ENCODE measurements at regions not wholly inside any gene's neighbourhood (a gene's known extent, or its start where the extent isn't known, plus 50 kb on each side); places are given as distances from the start of the nearest gene placed in this dataset.

DNA sequence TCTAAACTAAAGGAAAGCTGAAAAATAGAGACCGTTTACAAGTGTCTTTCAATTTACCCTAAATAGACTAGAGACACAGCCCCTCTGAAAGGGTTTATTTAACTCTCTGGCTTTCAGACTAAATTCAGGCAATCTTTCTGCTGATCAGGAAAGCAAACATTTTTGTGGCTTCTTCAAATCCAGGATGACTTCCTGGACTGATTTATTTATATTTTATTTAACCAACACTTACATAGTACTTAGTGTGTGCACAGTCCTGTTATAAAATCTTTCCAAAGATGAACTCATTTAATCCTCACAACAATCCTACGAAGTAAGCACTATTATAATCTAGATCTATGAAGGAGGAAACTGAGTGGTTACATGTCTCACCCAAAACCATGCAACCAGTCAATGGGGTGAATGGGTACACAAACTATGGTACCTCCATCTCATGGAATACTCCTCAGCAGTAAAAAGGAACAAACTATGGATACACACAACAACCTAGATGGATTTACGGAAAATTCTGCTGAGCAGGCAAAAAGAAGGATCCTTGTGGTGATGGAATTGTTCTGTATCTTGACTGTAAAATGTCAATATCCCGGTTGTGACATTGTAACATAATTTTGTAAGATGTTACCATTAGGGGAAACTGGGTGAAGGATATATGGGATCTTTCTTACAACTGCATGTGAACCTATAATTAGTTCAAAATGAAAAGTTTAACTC, 64.1 kb upstream of the MAMLD1 start:
- ChIA-PET CTCF (ENCODE audit: low intra/inter-chr PET ratio) (no interaction called here), POLR2A (no interaction called here)
- Histone ChIP-seq H3K9ac (ENCODE audit: insufficient read depth in 1 of 2, low read depth in 2 of 2, low read length in 2 of 2) (no peak overlapping the region), H3K27me3 (ENCODE audit: control insufficient read depth in 2 of 2, insufficient read depth in 2 of 2, low read length in 2 of 2) (no peaks in the 10 kb centered on the region), H3K79me2 (ENCODE audit: control insufficient read depth, insufficient read depth, low read length) (no peaks in the 10 kb centered on the region), H3K9me3 (replicated peaks; ENCODE audit: control insufficient read depth, insufficient read depth, low read depth, low read length) (no peaks in the 10 kb centered on the region), H4K20me1 (replicated peaks; ENCODE audit: control insufficient read depth, insufficient read depth, low read length) (no peaks in the 10 kb centered on the region), H3K36me3 (ENCODE audit: control insufficient read depth, insufficient read depth, low read length) (no peaks in the 10 kb centered on the region), H3K27ac (ENCODE audit: extremely low read depth, low read depth, low read length) (no peak overlapping the region), H2AFZ (ENCODE audit: low read depth, low read length) (no peak overlapping the region), H3K4me3 (no peak overlapping the region), H3K4me1 (replicated peaks in 1 of 2; ENCODE audit: control insufficient read depth in 2 of 2, insufficient read depth in 2 of 2, low read length in 2 of 2) (no peaks in the 10 kb centered on the region), H3K4me2 (ENCODE audit: insufficient read depth, low read length) (no peak overlapping the region), H3K9me1 (ENCODE audit: control insufficient read depth, insufficient read depth, low read length) (no peaks in the 10 kb centered on the region)
- ATAC-seq: no peak
- no TSS peak for BruUV-seq (replicated peaks)
- no peak for FAIRE-seq
- in situ Hi-C loops (cut with MboI): no loop called here
- intact Hi-C loops (cut with micrococcal nuclease): no loop called here
- 4% methylated on average over 4 of the region's 4 CpGs for WGBS (ENCODE audit: insufficient coverage, low coverage, missing lambda C conversion rate)
- DNase-seq (ENCODE audit: extremely low read depth in 1 of 4, low spot score in 3 of 4): no peak
- TF ChIP-seq, protein P1, sequence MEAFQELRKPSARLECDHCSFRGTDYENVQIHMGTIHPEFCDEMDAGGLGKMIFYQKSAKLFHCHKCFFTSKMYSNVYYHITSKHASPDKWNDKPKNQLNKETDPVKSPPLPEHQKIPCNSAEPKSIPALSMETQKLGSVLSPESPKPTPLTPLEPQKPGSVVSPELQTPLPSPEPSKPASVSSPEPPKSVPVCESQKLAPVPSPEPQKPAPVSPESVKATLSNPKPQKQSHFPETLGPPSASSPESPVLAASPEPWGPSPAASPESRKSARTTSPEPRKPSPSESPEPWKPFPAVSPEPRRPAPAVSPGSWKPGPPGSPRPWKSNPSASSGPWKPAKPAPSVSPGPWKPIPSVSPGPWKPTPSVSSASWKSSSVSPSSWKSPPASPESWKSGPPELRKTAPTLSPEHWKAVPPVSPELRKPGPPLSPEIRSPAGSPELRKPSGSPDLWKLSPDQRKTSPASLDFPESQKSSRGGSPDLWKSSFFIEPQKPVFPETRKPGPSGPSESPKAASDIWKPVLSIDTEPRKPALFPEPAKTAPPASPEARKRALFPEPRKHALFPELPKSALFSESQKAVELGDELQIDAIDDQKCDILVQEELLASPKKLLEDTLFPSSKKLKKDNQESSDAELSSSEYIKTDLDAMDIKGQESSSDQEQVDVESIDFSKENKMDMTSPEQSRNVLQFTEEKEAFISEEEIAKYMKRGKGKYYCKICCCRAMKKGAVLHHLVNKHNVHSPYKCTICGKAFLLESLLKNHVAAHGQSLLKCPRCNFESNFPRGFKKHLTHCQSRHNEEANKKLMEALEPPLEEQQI (IDR thresholded peaks at IDR 0.05): no peak
- TF ChIP-seq, protein P2, sequence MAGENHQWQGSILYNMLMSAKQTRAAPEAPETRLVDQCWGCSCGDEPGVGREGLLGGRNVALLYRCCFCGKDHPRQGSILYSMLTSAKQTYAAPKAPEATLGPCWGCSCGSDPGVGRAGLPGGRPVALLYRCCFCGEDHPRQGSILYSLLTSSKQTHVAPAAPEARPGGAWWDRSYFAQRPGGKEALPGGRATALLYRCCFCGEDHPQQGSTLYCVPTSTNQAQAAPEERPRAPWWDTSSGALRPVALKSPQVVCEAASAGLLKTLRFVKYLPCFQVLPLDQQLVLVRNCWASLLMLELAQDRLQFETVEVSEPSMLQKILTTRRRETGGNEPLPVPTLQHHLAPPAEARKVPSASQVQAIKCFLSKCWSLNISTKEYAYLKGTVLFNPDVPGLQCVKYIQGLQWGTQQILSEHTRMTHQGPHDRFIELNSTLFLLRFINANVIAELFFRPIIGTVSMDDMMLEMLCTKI (IDR thresholded peaks at IDR 0.05; ENCODE audit: partially characterized antibody): no peak
- TF ChIP-seq BRF1 (IDR thresholded peaks at IDR 0.05; ENCODE audit: borderline replicate concordance, extremely low read depth, insufficient read length): no peak
- TF ChIP-seq SMAD3 (CRISPR knock-in tag; conservative IDR thresholded peaks at IDR 0.05): no peak
- TF ChIP-seq MAFF (IDR thresholded peaks at IDR 0.05; ENCODE audit: low read length): peak; percentile 68
- TF ChIP-seq, protein P3, sequence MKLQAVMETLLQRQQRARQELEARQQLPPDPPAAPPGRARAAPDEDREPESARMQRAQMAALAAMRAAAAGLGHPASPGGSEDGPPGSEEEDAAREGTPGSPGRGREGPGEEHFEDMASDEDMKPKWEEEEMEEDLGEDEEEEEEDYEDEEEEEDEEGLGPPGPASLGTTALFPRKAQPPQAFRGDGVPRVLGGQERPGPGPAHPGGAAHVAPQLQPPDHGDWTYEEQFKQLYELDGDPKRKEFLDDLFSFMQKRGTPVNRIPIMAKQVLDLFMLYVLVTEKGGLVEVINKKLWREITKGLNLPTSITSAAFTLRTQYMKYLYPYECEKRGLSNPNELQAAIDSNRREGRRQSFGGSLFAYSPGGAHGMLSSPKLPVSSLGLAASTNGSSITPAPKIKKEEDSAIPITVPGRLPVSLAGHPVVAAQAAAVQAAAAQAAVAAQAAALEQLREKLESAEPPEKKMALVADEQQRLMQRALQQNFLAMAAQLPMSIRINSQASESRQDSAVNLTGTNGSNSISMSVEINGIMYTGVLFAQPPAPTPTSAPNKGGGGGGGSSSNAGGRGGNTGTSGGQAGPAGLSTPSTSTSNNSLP (IDR thresholded peaks at IDR 0.05; ENCODE audit: borderline replicate concordance, low read depth, low read length): no peak
- TF ChIP-seq ZNF316 (IDR thresholded peaks at IDR 0.05): peak; percentile 83
- no peak for TF ChIP-seq FOXJ3 (CRISPR knock-in tag; IDR thresholded peaks at IDR 0.05)
- no peak for TF ChIP-seq SREBF1 (IDR thresholded peaks at IDR 0.05; ENCODE audit: borderline replicate concordance, low read depth, low read length)
- TF ChIP-seq MAFG (tag; conservative IDR thresholded peaks at IDR 0.05): peak; percentile 64
- TF ChIP-seq MAFK (IDR thresholded peaks at IDR 0.05; ENCODE audit: low read length): peak; percentile 83
- no peak for TF ChIP-seq JUNB (CRISPR knock-in tag; conservative IDR thresholded peaks at IDR 0.05)
- no peak for TF ChIP-seq EP300 (IDR thresholded peaks at IDR 0.05; ENCODE audit: low read length)

Measured in K562 (cell line).